SK-N-DZ (cell line): ENCODE measurements at regions not wholly inside any gene's neighbourhood (a gene's known extent, or its start where the extent isn't known, plus 50 kb on each side); places are given as distances from the start of the nearest gene placed in this dataset.

Experiments
- DNase-seq: peaks from one replicate; pipeline ENCODE4 v3.0.0-alpha.2; 2015; ENCODE audit warnings: low spot score

GRCh38 chr4:82034878-82035277, 338.9 kb downstream of the HNRNPD start:
- DNase-seq = no peak

- DNase-seq = no peak
These were observed 339.9 kb downstream of the HNRNPD start for GRCh38 chr4:82033862-82034261.

GRCh38 chr4:82031376-82031927, 342.3 kb downstream of the HNRNPD start:
- no peak for DNase-seq

GRCh38 chr4:82017680-82018079, 356.1 kb downstream of the HNRNPD start:
- no peak for DNase-seq

GRCh38 chr4:82005158-82005557, 368.6 kb downstream of the HNRNPD start:
- DNase-seq = no peak

GRCh38 chr4:81997313-81997712, 376.5 kb downstream of the HNRNPD start:
- DNase-seq = no peak

GRCh38 chr4:81990898-81991297, 382.9 kb downstream of the HNRNPD start:
- DNase-seq = no peak

- DNase-seq = no peak
These were observed 383.6 kb downstream of the HNRNPD start for GRCh38 chr4:81990211-81990610.

- no peak for DNase-seq
These were observed 384.6 kb downstream of the HNRNPD start for GRCh38 chr4:81989202-81989601.

- DNase-seq = no peak
These were observed 385.6 kb downstream of the HNRNPD start for GRCh38 chr4:81988178-81988577.

GRCh38 chr4:81984746-81985145, 389.0 kb downstream of the HNRNPD start:
- no peak for DNase-seq

GRCh38 chr4:81982846-81983540, 390.8 kb downstream of the HNRNPD start:
- DNase-seq = no peak

- no peak for DNase-seq
These were observed 392.6 kb downstream of the HNRNPD start for GRCh38 chr4:81981218-81981617.

GRCh38 chr4:81974523-81974922, 399.3 kb downstream of the HNRNPD start:
- DNase-seq = no peak

- DNase-seq = no peak
These were observed 402.0 kb downstream of the HNRNPD start for GRCh38 chr4:81971637-81972381.

GRCh38 chr4:81971061-81971460, 402.7 kb downstream of the HNRNPD start:
- DNase-seq = no peak

GRCh38 chr4:81970454-81970853, 403.3 kb downstream of the HNRNPD start:
- DNase-seq = no peak

GRCh38 chr4:81966676-81967075, 407.1 kb downstream of the HNRNPD start:
- DNase-seq = no peak

GRCh38 chr4:81965911-81966310, 407.9 kb downstream of the HNRNPD start:
- no peak for DNase-seq

- no peak for DNase-seq
These were observed 408.3 kb downstream of the HNRNPD start for GRCh38 chr4:81965454-81965853.

GRCh38 chr4:81963763-81964020, 410.1 kb downstream of the HNRNPD start:
- no peak for DNase-seq

GRCh38 chr4:81963015-81963762, 410.6 kb downstream of the HNRNPD start:
- DNase-seq = no peak

- DNase-seq = no peak
These were observed 412.8 kb downstream of the HNRNPD start for GRCh38 chr4:81960961-81961360.
